SK-N-MC (cell line): ENCODE measurements at regions not wholly inside any gene's neighbourhood (a gene's known extent, or its start where the extent isn't known, plus 50 kb on each side); places are given as distances from the start of the nearest gene placed in this dataset.

Source experiments
- EZH2 ChIP-seq: fragments of 200-600 bp; sonication (generic); IDR thresholded peaks from one replicate; pipeline ENCODE4 v1.6.1; 2017; ENCODE audit warnings: antibody characterized with exemption
- FOXP2 ChIP-seq: optimal IDR thresholded peaks from 2 replicates; pipeline ENCODE3; 2011; ENCODE audit warnings: mild to moderate bottlenecking, moderate library complexity; ENCODE audit not compliant: insufficient read depth; ENCODE audit errors: extremely low read length, control extremely low read depth
- POLR2AphosphoS5 ChIP-seq: IDR thresholded peaks from 2 replicates; pipeline ENCODE4 v1.6.1; 2012; ENCODE audit warnings: mild to moderate bottlenecking, low read depth, low read length, borderline replicate concordance

DNA sequence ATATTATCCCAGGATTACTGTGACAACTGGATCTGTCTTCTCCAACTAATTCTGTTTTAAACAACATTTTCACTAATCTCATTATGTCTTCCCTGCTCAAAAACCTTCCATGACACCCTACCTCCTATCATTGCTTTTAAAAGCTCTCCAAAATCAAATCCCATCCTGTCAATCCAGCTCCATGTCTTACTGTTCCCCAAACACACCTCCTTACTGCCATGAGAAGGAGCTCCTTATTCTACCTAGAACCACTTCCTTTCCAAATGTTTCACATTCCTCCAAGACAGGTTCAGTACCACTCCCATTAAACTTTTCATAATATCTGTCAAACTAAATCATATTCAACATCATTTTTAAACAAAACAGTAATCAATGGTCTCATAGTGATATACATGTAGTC, 66.9 kb upstream of the WDR17 start:
- TF ChIP-seq EZH2 (no peak), POLR2AphosphoS5 (no peak), FOXP2 (no peak)
